H54 (cell line): ENCODE measurements at regions not wholly inside any gene's neighbourhood (a gene's known extent, or its start where the extent isn't known, plus 50 kb on each side); places are given as distances from the start of the nearest gene placed in this dataset.

Experiments used
- DNase-seq: peaks from one replicate; pipeline ENCODE4 v3.0.0; 2011; ENCODE audit warnings: low spot score, mixed read lengths; ENCODE audit not compliant: insufficient read length
- FAIRE-seq: peaks from 3 replicates; lab custom pipeline; 2011; peaks lifted over from hg19 to GRCh38; lab: Jason Lieb, UNC
- POLR2A ChIP-seq: IDR thresholded peaks from 2 replicates; pipeline ENCODE4 v1.6.1; 2011; ENCODE audit warnings: low read depth, mild to moderate bottlenecking, low read length

DNA sequence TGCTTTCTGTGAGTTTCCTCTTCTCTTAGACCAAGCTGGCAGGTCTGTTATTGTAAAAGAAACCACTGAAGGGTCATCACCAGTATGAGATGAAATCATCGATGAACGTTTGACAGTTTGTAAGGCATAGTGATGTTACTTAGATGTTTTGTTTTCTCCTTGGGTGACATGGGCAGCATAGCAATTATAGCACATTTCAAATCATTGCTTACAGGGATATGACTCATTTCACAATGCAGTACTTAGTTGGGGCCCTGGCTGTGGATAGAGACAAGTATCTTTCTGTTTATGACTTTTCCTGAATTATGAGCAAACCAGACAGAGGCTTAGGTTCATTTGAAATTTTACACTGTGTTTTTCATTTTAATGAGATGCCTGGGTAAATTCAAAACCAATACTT lies 313.0 kb downstream of the RWDD3 start:
- no peak for TF ChIP-seq POLR2A
- no peak for FAIRE-seq
- DNase-seq: no peak

DNA sequence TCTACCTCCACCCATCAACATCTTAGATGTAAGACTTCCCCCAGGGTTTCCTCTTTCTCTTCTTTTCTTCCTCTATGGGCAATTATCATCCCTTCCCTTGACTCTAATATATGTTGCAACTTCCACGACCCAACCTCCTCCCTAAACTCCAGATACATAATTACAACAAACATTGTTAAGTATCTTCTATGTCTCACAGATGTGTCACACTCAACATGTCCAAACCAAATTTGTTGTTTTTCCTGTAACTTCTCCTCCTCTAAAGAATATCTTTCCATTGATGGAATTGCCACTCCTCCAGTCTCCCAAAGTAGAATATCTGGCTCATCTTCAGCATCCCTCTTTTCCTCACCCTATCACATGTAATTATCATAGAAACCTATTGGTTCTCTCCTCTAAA lies 314.2 kb downstream of the RWDD3 start:
- DNase-seq (no peak), FAIRE-seq (no peak)
- no peak for TF ChIP-seq POLR2A

DNA sequence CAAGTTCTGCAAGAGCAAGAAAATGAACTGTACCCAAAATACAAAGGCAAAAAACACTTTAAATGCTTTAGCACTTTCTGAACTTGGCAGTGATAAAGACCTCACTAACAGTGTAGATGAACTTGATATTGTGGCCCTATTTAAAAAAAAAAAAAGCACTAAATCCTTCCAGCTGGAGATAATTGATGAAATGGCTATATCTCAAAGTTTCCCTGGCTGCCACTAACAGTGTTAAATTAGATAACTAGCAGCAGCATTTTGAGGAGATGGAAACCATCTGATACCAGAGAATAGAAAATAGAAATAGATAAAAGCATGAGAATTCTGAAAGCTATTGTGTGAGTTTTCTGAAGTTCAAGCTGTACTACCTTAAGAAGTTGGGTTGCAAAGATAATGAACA lies 317.2 kb downstream of the RWDD3 start:
- DNase-seq (no peak), FAIRE-seq (no peak)
- TF ChIP-seq POLR2A: no peak

DNA sequence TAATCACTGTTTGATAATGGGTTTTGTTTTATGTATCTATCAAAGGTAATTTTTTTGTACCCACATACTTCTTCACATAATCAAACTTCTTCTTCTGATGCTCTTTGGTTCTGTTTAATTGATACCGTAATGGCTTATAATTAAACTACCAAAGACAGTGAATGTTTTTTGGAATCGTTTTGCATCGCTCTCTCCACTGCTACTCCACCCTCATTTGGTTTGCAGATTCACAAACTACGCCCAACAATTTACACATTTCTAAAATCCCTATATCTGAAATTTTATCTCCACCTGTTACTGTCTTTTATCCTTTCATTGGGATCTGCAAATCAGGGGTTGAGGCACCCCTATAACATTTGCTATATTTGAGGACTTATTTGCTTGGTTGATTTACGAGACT lies 319.6 kb downstream of the RWDD3 start:
- TF ChIP-seq POLR2A: no peak
- no peak for DNase-seq
- FAIRE-seq: no peak

GRCh38 chr1:95554408-95554807 lies 320.4 kb downstream of the RWDD3 start:
- DNase-seq: no peak
- no peak for TF ChIP-seq POLR2A
- FAIRE-seq: no peak

DNA sequence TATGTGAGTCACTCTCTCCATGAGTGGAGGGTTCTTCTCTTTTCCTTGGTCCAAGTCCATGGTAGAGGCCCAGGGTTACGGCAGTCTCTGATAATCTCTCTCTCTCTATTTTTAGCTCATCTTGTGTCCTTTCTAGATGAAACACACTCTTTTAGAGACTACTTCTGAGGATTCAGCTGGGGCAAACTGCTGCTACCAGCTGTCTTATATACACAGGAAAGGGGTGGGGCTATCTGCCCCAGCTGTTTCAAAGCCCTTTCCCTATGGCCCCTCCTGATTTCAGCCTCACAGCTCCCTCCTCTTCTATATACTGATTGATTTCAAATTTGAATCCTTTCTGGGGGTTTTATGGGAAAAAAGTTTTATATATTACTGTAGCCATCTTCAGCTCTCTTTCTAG lies 324.8 kb downstream of the RWDD3 start:
- no peak for TF ChIP-seq POLR2A
- no peak for FAIRE-seq
- no peak for DNase-seq

DNA sequence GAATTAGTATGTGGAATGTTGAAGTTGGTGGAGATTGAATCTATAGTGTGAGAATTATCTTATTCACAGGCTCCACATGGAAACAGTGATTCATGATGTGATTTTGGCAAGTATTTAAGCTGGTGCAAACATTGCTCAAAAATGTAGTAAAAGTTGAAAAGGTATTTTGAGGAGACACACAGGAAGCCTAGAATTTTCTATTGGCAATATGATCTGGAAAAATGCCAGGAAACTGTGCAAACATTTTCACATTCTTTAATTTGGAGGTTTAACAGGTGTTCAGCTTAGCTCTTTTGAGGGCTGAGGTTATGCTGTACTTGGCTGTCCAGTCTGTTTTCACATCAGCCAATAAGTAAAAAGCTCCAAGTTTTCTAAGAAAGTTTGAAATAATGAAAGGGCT lies 327.3 kb downstream of the RWDD3 start:
- no peak for DNase-seq
- FAIRE-seq: no peak
- no peak for TF ChIP-seq POLR2A

DNA sequence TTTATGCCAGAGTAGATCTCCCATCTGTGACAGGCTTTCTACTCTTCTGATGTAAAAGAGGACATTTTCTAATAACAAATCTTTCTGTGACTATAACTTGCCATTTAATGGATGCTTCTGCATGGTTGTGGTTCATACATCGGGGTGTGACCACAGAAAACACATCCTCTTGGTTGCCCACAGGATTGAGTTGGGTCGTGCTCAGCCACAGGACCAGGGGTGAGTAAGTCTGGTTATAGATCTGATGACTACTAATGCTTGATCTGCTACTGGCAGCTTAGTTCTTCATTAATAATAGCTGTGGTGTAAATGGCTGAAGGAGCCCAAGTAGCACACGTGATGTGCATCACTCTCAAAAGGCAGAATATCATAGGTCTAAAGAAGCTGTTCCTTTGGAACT lies 328.2 kb downstream of the RWDD3 start:
- DNase-seq: no peak
- FAIRE-seq: no peak
- TF ChIP-seq POLR2A: no peak

DNA sequence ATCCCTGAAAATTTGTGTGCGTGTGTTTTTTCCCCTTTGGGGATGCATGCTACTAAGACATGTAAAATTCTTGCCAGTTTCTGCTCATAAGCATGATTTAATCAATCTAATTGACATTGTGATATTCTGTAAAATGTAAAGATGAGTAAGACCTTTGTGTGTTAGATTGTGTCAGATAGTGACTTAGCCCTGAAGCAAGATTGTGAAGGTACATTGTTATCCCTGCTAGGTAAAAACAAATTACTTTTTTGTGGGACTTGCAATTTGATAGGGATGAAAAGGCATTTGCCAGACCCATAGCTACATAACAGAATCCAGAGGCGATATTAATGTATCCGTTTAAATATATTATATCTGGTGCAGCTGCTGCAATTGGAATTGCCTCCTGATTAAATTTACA lies 338.0 kb downstream of the RWDD3 start:
- DNase-seq: no peak

GRCh38 chr1:95572962-95573361 lies 339.0 kb downstream of the RWDD3 start:
- no peak for DNase-seq
- no peak for FAIRE-seq
- no peak for TF ChIP-seq POLR2A

More for the DNA sequence above, 338.0 kb downstream of the RWDD3 start:
- FAIRE-seq: no peak
- TF ChIP-seq POLR2A: no peak

DNA sequence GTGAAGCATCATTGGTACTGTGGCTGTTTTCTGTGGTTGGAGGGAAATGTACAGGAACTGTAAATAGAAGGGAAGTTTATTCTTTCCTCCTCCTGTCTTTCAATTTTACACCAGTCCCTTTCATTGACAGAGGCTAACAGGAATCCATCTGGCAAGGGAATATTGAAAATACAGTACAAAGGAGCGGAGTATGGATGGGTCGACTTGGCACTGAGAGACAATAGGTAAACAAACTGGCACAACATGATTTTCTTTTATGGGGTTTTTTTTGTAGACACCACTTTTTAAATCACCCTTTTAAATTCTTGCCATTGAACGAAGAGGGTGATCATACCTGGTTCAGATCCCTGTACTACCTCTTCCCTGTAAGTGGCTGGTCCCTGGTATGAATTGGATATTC lies 341.3 kb downstream of the RWDD3 start:
- TF ChIP-seq POLR2A: no peak

DNA sequence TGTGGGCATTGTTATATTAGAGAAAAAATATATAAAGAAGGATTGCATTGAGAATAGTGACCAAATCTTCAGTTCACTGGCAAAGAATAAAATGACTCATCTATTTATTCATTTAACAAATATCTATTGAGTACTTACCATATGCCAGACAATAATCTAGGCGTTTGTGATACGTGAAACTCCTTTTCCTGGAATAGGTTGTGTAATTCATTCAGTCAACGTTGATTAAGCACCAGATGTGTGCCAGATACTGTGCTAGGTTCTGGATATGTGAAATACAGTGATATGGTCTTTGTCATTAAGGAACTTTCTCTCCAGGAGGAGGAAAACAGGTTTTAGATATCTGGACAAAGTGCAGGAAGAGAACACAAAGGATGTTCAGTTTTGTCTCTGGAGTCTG lies 344.5 kb downstream of the RWDD3 start:
- DNase-seq: no peak

More for the DNA sequence above, 341.3 kb downstream of the RWDD3 start:
- DNase-seq (no peak), FAIRE-seq (no peak)

GRCh38 chr1:95582191-95582590 lies 348.2 kb downstream of the RWDD3 start:
- no peak for FAIRE-seq
- no peak for DNase-seq

More for the DNA sequence above, 344.5 kb downstream of the RWDD3 start:
- TF ChIP-seq POLR2A: no peak
- no peak for FAIRE-seq

DNA sequence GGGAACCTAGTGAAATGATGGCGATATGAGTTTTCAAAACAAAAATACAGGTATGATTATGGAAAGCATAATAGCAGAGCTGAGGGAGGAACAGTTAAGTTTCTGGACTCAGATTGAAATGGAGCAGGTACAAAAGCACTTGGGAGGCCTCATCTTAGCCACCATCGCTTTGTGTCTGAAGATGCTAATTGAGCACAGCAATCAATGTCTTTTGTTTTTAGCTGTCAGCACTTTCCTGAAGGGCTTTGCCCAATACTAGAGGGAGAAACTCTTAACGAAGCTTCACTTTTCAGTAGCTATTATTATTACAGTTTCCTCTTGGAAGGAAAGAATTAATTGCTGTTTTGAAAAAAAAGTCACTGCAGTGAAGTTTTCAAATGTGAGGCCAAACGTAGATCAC lies 348.7 kb downstream of the RWDD3 start:
- no peak for DNase-seq
- TF ChIP-seq POLR2A: no peak
- no peak for FAIRE-seq

More at GRCh38 chr1:95582191-95582590, 348.2 kb downstream of the RWDD3 start:
- TF ChIP-seq POLR2A: no peak

DNA sequence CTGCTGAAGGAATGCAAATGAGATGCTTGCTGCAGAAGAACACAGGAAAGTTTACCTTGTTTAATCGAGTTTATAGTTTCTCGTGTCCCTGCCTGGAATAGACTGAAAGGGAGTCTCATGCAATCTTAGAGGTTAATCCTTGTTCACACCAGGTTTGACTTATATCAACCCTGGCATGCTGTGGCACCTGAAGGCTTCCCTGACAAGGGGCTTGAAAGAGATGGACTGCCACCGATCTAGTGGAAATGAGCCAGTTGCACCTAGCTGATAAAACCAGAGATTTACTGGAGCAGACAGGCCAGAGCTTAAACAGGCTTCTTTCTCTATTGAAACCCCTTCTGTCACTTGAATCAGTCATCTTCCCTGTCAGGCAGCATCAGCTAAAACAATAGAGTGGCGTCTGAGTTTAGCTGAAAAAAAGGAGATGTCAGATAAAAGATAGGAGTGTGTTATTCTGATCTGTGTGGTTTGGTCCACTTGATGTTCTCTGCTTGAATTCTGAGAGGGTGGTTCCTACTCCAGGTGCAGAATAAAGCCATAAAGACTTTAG lies 349.7 kb downstream of the RWDD3 start:
- TF ChIP-seq POLR2A: no peak
- FAIRE-seq (no peak), DNase-seq (no peak)
